K562 (cell line): ENCODE measurements at regions not wholly inside any gene's neighbourhood (a gene's known extent, or its start where the extent isn't known, plus 50 kb on each side); places are given as distances from the start of the nearest gene placed in this dataset.

Experiments
- ATAC-seq: fragments of 200-7000 bp; cut with Tn5 transposase; 3 replicates; pipeline ENCODE4 v1.9.1; 2020; ENCODE audit warnings: moderate library complexity
- BruUV-seq: library from RNA; stranded (reverse); fragments of 400-500 nt; replicated peaks from 2 replicates; lab custom pipeline; 2021; lab: Mats Ljungman, UMichigan
- CTCF ChIA-PET: fragments of 300-600 bp; formaldehyde crosslinking; extraction: SDS; loops from one replicate; lab custom pipeline; 2021; ENCODE audit warnings: low intra/inter-chr PET ratio; lab: Yijun Ruan, JAX
- POLR2A ChIA-PET: fragments of 300-600, 350-650 bp; sonication (Branson Sonifier 250); formaldehyde crosslinking; extraction: SDS; loops from one replicate; lab custom pipeline; 2021; ENCODE audit warnings: antibody characterized with exemption, inconsistent platforms; lab: Yijun Ruan, JAX
- DNase-seq, 4 experiments: peaks; one replicate each; pipeline versions ENCODE4 v3.0.0 to v3.0.0-alpha.2; 2011 to 2018; ENCODE audit warnings: low spot score in 3 of 4, mixed read lengths in 3 of 4; ENCODE audit errors: extremely low read depth in 1 of 4
- FAIRE-seq: peaks from 2 replicates; lab custom pipeline; 2011; peaks lifted over from hg19 to GRCh38; lab: Jason Lieb, UNC
- H2AFZ ChIP-seq: 2 replicates; pipeline ENCODE4 v1.6.0; 2011; ENCODE audit warnings: low read depth, low read length, control low read depth, inconsistent platforms
- H3K27ac ChIP-seq: fragments of 200-600 bp; 3 replicates; pipeline ENCODE4 v1.8.0; 2011; ENCODE audit warnings: low read depth, mild to moderate bottlenecking, control low read depth, inconsistent platforms, low read length, moderate library complexity, mixed read lengths; ENCODE audit errors: extremely low read depth
- H3K27me3 ChIP-seq, 2 experiments: fragments of 300-600 bp in 1 of 2; 2 replicates in 1 of 2; 3 replicates in 1 of 2; pipeline versions ENCODE4 v1.6.0 to v1.8.0; 2011; ENCODE audit warnings: inconsistent platforms in 2 of 2, low read length in 2 of 2, mild to moderate bottlenecking in 1 of 2, mixed read lengths in 1 of 2, moderate library complexity in 1 of 2; ENCODE audit not compliant: control insufficient read depth in 2 of 2, insufficient read depth in 2 of 2
- H3K36me3 ChIP-seq: fragments of 300-600 bp; 3 replicates; pipeline ENCODE4 v1.8.0; 2011; ENCODE audit warnings: mild to moderate bottlenecking, low read length, inconsistent platforms; ENCODE audit not compliant: control insufficient read depth, insufficient read depth
- H3K4me1 ChIP-seq, 2 experiments: fragments of 200-600 bp in 1 of 2; replicated peaks in 1 of 2; 2 replicates in 1 of 2; 3 replicates in 1 of 2; pipeline versions ENCODE4 v1.5.1 to v1.8.0; 2011; ENCODE audit warnings: inconsistent platforms in 2 of 2, low read length in 2 of 2, mild to moderate bottlenecking in 1 of 2, mixed read lengths in 1 of 2, moderate library complexity in 1 of 2; ENCODE audit not compliant: control insufficient read depth in 2 of 2, insufficient read depth in 2 of 2
- H3K4me2 ChIP-seq: 2 replicates; pipeline ENCODE4 v1.6.1; 2011; ENCODE audit warnings: low read length, control low read depth, inconsistent platforms, mixed read lengths; ENCODE audit not compliant: insufficient read depth
- H3K4me3 ChIP-seq: fragments of 200-600 bp; sonication (generic), shearing (Covaris generic); 2 replicates; pipeline ENCODE4 v1.5.1; 2016; ENCODE audit warnings: control low read depth, inconsistent platforms
- H3K79me2 ChIP-seq: fragments of 200-600 bp; 3 replicates; pipeline ENCODE4 v1.8.0; 2011; ENCODE audit warnings: low read length, inconsistent platforms; ENCODE audit not compliant: control insufficient read depth, insufficient read depth
- H3K9ac ChIP-seq, 2 experiments: 2 replicates each; pipeline versions ENCODE4 v1.6.0 to v1.6.1; 2011; ENCODE audit warnings: low read depth in 2 of 2, low read length in 2 of 2, control low read depth in 1 of 2, inconsistent platforms in 1 of 2, mild to moderate bottlenecking in 1 of 2, mixed read lengths in 1 of 2; ENCODE audit not compliant: insufficient read depth in 1 of 2
- H3K9me1 ChIP-seq: one replicate; pipeline ENCODE4 v1.6.0; 2011; ENCODE audit warnings: inconsistent platforms, mild to moderate bottlenecking, low read length, moderate library complexity; ENCODE audit not compliant: control insufficient read depth, insufficient read depth
- H3K9me3 ChIP-seq: replicated peaks from 2 replicates; pipeline ENCODE4 v1.5.1; 2011; ENCODE audit warnings: low read depth, low read length, inconsistent platforms; ENCODE audit not compliant: control insufficient read depth, insufficient read depth
- H4K20me1 ChIP-seq: replicated peaks from 2 replicates; pipeline ENCODE4 v1.6.1; 2011; ENCODE audit warnings: low read length, inconsistent platforms, mixed read lengths; ENCODE audit not compliant: control insufficient read depth, insufficient read depth
- CEBPG ChIP-seq, 3 experiments: fragments of 200-800 bp in 1 of 3; sonication (Bioruptor generic) in 1 of 3; sonication (generic) in 1 of 3; formaldehyde crosslinking in 1 of 3; IDR thresholded peaks in 2 of 3; conservative IDR thresholded peaks in 1 of 3; 2 replicates each; pipeline versions ENCODE4 v1.6.1 to v1.8.0; 2016 to 2022; ENCODE audit warnings: missing compliant biosample characterization in 2 of 3, missing genetic modification characterization in 2 of 3, mild to moderate bottlenecking in 1 of 3, missing genetic modification reagents in 1 of 3
- CHD1 ChIP-seq: fragments of 200-600 bp; sonication (generic); IDR thresholded peaks from one replicate; pipeline ENCODE4 v1.6.1; 2012; ENCODE audit warnings: mild to moderate bottlenecking, moderate library complexity, low read length, inconsistent platforms
- CREM ChIP-seq: IDR thresholded peaks from 2 replicates; pipeline ENCODE4 v1.6.1; 2014; ENCODE audit warnings: antibody characterized with exemption, low read depth
- WGBS: fragments of 100-300 bp; shearing (Covaris generic); methylation state at CpG from one replicate; pipeline ENCODE4 v1.1.6; 2016; ENCODE audit warnings: low coverage, mixed read lengths; ENCODE audit not compliant: insufficient coverage; ENCODE audit errors: missing lambda C conversion rate; 5-methylcytosine and 5-hydroxymethylcytosine counted together
- in situ Hi-C: fragments of 300-500 bp; cut with MboI; formaldehyde crosslinking; loops from 4 replicates; pipeline ENCODE4 v1.15.0; 2018; ENCODE audit warnings: inconsistent platforms, mixed read lengths
- intact Hi-C: fragments of 100-400 bp; cut with micrococcal nuclease; formaldehyde crosslinking; loops from 2 replicates; pipeline ENCODE4 v1.14.2; 2022
- TF ChIP-seq, protein P1 (sequence below): fragments of 250-450 bp; sonication (Bioruptor Pico); IDR thresholded peaks from 2 replicates; pipeline ENCODE4 v1.4.0; 2020; ENCODE audit warnings: mild to moderate bottlenecking, moderate library complexity, borderline replicate concordance

DNA sequence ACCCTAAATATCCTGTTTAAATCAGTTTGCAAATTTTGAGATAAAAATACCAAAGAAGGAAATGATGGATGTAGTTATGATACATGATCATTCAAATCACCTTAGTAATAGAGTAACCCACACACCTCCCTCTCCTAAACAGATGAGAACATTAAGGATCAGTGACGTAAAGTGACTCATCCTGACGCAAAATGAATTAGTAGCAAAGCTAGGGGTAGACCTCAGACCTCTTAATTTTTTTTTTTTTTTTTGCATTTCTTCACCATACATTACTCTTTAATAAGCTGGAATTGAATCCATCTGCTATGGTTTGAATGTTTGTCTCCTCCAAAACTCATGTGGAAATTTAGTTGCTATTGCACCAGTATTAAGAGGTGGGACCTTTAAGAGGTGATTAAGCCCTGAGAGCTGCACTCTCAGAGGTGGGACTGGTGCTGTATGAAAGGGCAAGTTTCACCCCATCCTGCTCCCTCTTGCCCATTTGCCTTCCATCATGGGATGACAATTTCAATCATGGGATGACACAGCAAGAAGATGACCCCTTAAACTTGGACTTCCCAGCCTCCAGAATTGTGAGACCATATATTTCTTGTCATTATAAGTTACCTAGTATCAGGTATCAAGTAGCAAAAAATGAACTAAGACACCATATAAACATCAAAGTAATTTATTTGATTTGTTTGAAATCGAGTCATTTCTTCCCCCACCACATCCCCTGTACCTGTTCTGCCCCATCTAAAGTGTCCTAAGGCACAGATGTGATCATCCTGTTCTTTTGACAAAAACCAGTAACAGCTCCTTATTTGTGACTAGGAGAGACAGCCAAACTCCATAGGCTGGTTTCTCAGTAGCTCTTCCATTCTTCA lies 114.6 kb upstream of the DUSP10 start:
- Histone ChIP-seq H4K20me1 (no peaks in the 10 kb centered on the region), H3K27me3 (no peaks in the 10 kb centered on the region), H3K4me3 (no peak overlapping the region), H3K9ac (no peak overlapping the region), H3K4me1 (no peaks in the 10 kb centered on the region)
- intact Hi-C loops = loop anchor here (5.0 kb wide), 2 partner anchors 114 to 314 kb away; partner anchors contain the start of gene DUSP10
- BruUV-seq = no TSS peak
- ATAC-seq (no peak), DNase-seq (no peak)
- POLR2A ChIA-PET = interaction anchor here (1.4 kb wide), 1 partner anchor 12 kb away, joined by 3 read pairs; no protein-coding TSS in a partner anchor
- no peak for TF ChIP-seq CEBPG (CRISPR knock-in tag; IDR thresholded peaks at IDR 0.05)
- TF ChIP-seq CEBPG (tag; conservative IDR thresholded peaks at IDR 0.05 in 1 of 2, IDR thresholded peaks at IDR 0.05 in 1 of 2) = peak in 1 of 2 experiments; percentile 42; a peak in 1 of 4 replicates
- no peak for TF ChIP-seq CHD1
- TF ChIP-seq CREM = 0 out of 2 replicates have a peak, but pooled peaks have one; percentile 15
- TF ChIP-seq, protein P1, sequence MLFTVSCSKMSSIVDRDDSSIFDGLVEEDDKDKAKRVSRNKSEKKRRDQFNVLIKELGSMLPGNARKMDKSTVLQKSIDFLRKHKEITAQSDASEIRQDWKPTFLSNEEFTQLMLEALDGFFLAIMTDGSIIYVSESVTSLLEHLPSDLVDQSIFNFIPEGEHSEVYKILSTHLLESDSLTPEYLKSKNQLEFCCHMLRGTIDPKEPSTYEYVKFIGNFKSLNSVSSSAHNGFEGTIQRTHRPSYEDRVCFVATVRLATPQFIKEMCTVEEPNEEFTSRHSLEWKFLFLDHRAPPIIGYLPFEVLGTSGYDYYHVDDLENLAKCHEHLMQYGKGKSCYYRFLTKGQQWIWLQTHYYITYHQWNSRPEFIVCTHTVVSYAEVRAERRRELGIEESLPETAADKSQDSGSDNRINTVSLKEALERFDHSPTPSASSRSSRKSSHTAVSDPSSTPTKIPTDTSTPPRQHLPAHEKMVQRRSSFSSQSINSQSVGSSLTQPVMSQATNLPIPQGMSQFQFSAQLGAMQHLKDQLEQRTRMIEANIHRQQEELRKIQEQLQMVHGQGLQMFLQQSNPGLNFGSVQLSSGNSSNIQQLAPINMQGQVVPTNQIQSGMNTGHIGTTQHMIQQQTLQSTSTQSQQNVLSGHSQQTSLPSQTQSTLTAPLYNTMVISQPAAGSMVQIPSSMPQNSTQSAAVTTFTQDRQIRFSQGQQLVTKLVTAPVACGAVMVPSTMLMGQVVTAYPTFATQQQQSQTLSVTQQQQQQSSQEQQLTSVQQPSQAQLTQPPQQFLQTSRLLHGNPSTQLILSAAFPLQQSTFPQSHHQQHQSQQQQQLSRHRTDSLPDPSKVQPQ = no peak
- TF ChIP-seq, all 486 proteins: peak for 2
- no peaks in the 10 kb centered on the region for H3K9me1 ChIP-seq
- in situ Hi-C loops = no loop called here
- H3K36me3 ChIP-seq = no peaks in the 10 kb centered on the region
- H3K27ac ChIP-seq = no peak overlapping the region
- H3K9me3 ChIP-seq = no peaks in the 10 kb centered on the region
- CTCF ChIA-PET = interaction anchor here (0.7 kb wide), 1 partner anchor 181 kb away, joined by 4 read pairs; no protein-coding TSS in a partner anchor
- no peak overlapping the region for H3K4me2 ChIP-seq
- H2AFZ ChIP-seq = no peak overlapping the region
- FAIRE-seq = no peak
- no peaks in the 10 kb centered on the region for H3K79me2 ChIP-seq
- WGBS = 3% methylated on average over 3 of the region's 3 CpGs
